GM21390 (cell line): ENCODE measurements at regions not wholly inside any gene's neighbourhood (a gene's known extent, or its start where the extent isn't known, plus 50 kb on each side); places are given as distances from the start of the nearest gene placed in this dataset.
"Not testable (repeated sequence)": the region's sequence is repeated elsewhere in the genome, so short reads cannot be mapped to it uniquely, and the experiment has no call there.

Source experiments
- ATAC-seq: cut with Tn5 transposase; IDR thresholded peaks from one replicate; pipeline ENCODE4 v1.9.1; 2021; ENCODE audit not compliant: unreplicated experiment

DNA sequence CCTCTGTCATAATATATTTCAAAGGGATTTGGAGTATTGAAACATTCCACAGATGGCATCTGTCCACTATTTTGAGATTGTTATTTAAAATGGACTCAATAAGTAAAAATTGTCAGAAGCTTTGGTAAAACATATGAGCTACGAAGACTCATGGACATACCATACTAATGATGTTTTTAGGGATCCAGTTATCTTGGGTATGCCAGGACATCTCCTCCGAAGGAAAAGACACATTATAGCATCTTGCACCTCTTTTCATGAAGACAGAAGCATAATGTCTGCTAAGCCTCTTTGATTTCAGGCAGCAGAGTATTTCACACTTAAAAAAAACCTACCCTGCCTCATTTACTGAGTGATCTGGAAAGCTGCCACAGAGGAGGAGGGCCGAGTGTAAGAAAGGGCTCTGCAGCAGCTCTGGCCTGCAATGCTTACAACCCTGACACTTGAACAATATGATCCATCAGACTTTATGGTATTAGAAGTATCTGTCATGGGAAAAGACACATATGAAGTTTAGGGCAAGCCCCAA, 284.8 kb downstream of the TUSC7 start:
- no peak for ATAC-seq

GRCh38 chr3:117003501-117003900, 293.9 kb downstream of the TUSC7 start:
- ATAC-seq, result no peak

GRCh38 chr3:117005274-117005673, 295.7 kb downstream of the TUSC7 start:
- no peak for ATAC-seq

GRCh38 chr3:117005911-117006522, 296.4 kb downstream of the TUSC7 start:
- ATAC-seq, result no peak

GRCh38 chr3:117010318-117010717, 300.7 kb downstream of the TUSC7 start:
- no peak for ATAC-seq

- ATAC-seq, result no peak
Measured at GRCh38 chr3:117011687-117012250, 302.2 kb downstream of the TUSC7 start.

DNA sequence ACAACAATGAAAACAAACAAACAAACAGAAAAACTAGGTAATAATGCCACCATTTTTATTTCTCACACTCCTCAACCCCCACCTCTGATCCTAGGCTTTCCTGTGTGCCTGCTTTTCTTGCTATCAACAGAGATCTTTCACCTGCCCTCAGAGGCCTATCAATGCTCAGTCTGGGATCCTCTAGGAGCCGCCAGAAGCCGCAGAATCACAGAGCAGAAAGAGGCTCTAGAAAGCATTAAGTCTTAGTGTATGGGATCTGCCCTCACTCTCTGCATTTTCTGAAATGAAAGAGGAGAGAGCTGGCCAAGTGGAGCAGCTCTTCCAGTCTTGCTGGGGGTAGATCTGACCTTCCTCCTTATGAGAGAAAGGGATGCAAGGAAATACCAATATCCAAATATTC, 306.8 kb downstream of the TUSC7 start:
- no peak for ATAC-seq

DNA sequence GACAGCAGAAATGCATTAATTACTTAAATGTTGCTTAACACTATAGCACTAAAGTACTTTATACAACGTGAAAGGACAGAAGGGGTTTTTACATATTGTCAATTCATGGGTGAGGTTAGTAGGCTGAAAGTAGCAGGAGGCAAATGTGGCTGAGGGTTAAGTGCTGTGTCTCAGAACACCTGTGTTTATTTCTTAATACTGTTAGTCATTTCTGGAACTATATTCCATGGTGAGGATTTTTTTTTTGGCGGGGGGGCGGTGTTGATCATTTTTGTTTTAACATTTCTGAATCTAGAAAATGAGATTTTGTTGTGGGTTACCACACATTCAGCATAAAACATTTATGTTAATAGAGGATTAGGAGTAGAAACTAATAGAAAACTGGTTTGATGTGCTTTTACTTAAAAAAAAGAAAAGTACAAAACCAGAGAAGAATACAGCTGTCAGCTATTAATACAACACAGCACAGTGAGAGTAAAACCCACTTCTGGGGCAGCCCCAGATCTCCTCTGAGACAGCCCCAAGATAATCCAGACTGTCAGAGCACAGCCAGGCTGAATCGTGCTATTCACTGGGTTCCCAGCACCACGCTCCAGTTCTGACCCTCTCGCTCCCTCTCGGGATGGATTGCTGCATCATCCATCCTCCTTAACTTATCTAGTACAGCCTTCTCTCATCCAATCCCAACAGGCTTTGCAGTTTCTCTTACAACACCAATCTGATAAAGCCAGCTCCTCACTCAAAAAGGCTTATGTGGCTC, 307.7 kb downstream of the TUSC7 start:
- peak; percentile 84 for ATAC-seq

- ATAC-seq, result no peak
Measured at GRCh38 chr3:117018655-117019054, 309.1 kb downstream of the TUSC7 start.

DNA sequence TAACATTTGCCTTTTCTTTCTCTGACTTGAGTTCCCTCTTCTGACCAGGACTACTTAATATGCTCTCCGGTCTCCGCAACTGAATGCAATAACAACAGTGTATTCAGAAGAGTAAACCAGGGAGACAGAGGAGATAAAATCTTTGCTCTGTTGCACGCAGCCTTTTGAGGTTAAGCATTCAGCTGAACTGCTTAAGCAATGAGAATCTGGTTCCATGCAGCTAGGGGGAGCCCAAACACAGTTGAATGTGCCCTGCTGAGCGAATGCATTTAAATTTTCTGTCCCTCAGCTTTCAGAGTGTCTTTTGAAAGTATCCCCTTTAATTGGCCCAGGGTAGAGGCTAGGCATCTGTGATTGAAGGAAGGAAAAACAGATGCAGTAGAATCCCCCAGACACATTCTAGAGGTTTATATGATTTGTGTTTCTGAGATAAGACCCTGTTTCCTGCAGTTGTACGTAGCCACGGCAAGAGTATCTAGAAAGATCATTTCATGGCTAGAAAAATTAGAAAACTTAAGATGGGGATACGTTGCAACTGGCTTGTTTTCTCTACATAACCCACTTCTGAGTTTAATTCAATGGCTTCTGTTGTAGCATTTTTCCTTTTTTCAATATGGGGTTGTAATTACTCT, 309.6 kb downstream of the TUSC7 start:
- peak; percentile 57 for ATAC-seq

- no peak for ATAC-seq
Measured at GRCh38 chr3:117026401-117026800, 316.8 kb downstream of the TUSC7 start.

- ATAC-seq, result no peak
Measured at GRCh38 chr3:117035745-117036144, 326.2 kb downstream of the TUSC7 start.

GRCh38 chr3:117036259-117036799, 326.8 kb downstream of the TUSC7 start:
- no peak for ATAC-seq

- no peak for ATAC-seq
Measured at GRCh38 chr3:117045143-117045542, 335.6 kb downstream of the TUSC7 start.

DNA sequence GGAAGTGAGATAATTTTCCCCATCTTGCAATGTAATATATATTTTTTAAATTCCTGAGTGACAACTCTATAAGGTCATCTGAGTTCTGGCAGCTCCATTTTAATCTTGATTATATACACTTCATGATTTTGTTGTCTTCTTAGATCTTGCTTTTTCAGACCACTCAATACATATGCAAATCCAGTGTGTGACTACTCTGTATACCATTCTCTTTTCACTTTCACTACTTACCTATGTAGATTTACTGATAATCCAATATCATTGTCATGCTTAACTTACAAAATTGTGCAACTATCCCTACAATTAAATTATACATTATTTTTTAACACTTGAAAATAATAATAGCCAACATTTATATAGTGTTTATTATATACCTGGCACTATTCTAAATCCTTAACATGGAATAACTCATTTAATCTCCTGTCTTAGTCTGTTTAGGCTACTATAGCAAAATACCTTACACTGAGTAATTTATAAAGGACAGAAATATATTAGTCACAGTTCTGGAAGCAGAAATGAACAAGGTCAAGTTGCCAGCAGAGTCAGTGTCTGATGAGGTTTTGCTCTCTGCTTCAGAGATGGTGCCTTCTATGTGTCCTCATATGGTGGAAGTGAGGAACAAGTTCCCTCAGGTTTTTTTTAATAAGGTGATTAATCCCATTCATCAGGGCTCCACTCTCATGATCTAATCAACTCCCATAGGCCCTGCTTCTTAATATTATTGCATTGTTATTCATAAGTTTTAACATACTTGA, 338.5 kb downstream of the TUSC7 start:
- no peak for ATAC-seq

DNA sequence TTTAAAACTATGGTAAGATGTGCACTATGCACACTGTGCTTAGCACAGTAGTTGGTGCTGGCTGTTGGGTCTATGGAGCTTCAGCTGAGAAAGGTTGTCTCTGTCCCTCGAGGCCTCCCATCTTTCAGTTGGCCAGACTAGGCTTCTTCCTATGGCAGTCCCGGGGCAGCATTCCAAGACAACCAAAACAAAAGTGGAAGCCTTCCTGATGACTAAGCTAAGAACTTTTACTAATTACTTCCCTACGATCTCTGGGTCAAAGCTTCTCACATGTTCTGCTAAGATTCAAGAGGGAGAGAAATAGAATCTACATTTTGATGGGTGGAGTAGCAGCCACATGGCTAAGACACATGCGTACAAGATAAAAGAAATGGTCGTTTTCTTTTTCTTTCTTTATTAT, 342.8 kb downstream of the TUSC7 start:
- ATAC-seq, result no peak

GRCh38 chr3:117054556-117054955, 345.0 kb downstream of the TUSC7 start:
- no peak for ATAC-seq

DNA sequence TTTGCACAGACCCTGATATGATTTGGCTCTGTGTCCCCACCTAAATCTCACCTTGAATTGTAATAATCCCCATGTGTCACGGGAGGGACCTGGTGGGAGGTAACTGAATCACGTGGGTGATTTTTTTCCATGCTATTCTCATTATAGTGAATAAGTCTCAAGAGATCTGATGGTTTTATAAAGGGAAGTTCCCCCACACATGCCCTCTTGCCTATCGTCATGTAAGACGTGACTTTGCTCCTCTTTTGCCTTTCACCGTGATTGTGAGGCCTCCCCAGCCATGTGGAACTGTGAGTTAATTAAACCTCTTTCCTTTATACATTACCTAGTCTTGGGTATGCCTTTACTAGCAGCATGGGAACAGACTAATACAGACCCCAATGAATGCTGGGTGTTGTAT, 347.4 kb downstream of the TUSC7 start:
- ATAC-seq, result not testable (repeated sequence)

DNA sequence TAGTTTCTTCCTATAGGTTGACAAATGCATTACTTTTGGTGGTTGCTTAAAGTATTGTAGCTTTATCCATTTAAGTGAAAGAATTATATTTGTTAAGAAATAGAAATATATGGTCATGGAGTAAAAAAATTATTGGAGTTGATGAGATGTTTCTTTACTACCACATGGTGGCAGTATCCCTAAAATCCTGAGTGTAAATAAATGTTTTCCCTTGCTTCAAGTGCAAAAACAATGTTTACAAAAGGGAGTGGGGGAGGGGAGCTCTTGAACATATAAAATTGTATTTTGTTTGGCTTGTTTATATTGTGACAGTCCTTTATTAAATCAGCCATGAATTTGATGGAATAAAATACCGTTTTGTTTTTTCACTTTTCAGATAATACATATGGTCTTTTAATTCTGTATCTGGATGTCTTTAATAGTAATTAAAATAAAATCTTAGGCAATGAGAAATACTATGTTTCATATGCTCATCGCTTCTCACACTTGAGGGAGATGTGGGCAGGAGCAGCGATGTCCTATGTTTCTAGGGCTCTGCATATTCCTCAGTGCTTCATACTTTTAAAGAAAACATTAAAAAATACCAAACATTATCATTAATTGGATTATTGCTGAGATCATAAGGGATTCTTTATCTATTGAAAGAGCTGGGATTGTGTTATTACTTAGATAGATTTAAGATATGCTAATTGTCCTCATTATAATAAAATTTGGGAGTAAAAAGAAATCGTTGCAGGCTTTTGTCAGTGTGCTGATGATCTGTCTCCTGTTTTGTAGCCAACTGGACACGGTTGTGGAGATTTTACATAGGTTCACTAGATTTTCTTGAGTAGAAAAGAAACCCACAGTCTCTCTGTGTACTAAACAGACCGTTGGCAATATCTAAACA, 349.7 kb downstream of the TUSC7 start:
- ATAC-seq, result no peak

DNA sequence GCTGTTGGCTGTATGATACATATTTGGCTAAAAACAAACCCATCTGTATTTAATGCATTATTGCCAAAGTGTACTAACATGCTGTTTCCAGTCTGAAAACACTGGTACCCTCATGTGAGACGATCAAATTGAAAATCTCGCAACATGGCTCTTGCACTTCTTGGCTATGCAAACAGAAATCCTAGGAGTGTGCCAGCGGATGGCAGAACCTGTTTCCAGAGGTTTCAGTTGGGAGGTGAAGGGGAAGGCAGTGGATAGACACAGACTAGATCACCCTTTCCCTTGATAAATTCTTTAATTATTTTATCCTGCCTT, 350.3 kb downstream of the TUSC7 start:
- no peak for ATAC-seq
